ENCODE measurements at regions not wholly inside any gene's neighbourhood (a gene's known extent, or its start where the extent isn't known, plus 50 kb on each side); places are given as distances from the start of the nearest gene placed in this dataset.
A peak's percentile ranks its signal among the peaks of the same experiment; 100 is the strongest.
"Not testable (repeated sequence)": the region's sequence is repeated elsewhere in the genome, so short reads cannot be mapped to it uniquely, and the experiment has no call there.

GRCh38 chr18:22283855-22284254 is 114.5 kb downstream of the GATA6 start:
- DNase-seq: not testable (repeated sequence)

GRCh38 chr18:22283397-22283796 is 114.0 kb downstream of the GATA6 start:
- no peak for DNase-seq

GRCh38 chr18:22283116-22283395 is 113.7 kb downstream of the GATA6 start:
- DNase-seq: no peak

DNA sequence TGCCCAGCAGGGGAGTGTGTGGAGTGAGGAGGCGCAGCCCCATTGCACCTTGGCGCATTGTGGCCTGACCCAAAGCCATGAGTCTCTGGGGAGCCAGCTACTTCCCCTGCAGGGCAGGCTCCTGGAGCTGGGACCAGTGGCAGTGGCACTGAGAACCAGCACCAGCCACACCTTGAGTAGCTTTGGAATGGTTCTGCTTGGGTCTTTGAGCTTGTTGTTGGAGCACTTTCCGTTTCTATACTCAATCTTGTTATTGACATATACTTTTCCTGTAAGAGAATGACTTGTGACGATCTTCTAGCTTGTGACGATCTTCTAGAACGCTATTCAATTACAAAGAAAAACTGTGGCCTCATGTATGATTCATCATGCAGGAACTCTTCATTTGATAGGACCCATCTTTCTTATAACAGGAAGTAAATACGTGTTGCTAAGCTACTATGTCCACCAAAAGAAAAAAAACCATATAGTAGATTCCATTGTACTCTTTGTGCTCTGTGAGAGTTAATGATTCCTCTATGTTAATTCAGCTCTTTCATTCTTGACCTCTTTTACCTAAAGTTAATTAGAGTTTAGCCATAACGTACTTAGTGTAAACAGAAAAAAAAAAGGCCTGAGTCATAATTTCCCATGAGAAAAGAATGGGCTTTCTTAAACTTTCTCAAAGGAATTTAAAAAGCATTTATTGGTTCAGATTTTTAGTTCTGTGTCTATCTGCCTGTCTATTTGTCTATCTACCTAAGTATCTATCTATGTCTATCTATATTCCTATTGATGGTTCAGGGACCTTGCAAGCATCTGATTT is 113.1 kb downstream of the GATA6 start:
- peak; percentile 14 for DNase-seq

- no peak for DNase-seq
Observed at GRCh38 chr18:22280453-22280750, 111.0 kb downstream of the GATA6 start.

DNA sequence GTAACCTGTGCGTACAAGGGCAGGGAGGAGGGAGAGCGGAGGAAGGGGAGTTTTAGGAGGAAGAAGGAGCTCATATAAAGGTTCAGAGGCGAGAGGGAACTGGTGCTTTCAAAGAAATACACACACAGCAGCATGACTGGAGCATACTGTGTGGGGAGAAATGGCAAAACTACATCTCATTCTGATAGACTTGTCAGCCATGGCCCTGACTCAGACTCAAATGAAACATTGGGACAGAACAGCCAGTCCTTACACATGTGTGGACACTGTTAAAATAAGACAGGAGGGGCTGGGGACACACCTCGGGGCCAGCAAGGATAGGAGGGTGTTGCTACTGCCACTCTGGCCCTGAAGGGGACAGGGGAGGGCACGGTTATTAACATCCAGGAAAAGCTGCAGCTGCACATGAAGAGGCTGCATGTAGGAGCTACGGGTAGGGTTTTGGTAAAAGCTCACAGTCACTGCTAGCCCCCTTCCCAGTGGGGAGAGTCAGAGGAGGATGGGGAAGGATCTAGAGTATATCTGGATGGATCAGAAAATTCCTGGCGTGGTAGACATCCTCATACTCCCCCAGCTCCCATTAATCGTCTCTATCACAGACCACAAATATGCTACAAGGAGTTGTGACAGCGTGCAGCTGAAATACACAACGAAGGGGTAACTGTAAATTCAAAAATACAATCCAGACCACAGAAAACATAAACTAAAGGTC is 110.5 kb downstream of the GATA6 start:
- no peak for DNase-seq

DNA sequence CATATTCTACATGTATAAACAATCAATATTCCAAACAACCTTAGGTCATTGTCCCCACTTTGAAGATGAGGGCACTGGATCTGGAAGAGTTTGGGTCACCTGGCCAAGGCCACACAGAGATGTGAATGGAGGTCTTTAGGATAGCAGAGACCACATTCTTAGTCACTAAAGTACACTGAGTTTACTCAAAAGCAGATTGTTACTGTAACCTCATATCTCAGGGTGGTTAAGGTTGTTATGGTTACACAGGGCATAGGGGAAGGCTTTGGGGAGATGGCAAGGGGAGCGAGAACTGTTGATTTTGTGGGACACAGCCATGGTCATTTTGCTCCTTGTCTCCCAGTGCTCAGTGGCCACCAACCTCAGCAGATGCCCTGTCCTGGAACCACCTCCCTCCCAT is 109.4 kb downstream of the GATA6 start:
- DNase-seq: no peak

GRCh38 chr18:22277758-22278157 is 108.4 kb downstream of the GATA6 start:
- DNase-seq: no peak

DNA sequence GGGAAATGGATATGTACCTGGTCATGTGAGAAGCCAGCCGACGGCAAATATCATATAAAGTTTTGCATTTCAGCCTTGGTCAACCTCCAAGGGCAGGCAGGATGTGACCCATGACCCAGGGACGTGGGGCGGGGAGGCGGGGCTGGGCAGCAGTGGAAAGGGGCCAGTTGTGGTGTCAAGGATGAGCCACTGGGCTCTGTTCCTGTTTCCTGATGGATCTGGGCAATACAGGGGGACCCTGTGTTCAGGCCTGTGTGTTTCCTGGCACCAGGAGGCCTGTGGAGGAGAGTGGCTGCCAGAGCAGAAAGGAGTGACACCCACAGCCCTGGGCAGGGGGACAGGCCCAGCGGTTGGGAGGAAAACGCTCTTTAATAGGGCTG is 106.9 kb downstream of the GATA6 start:
- no peak for DNase-seq

GRCh38 chr18:22275706-22276333 is 106.4 kb downstream of the GATA6 start:
- no peak for DNase-seq

GRCh38 chr18:22273101-22274039 is 104.0 kb downstream of the GATA6 start:
- DNase-seq: no peak

DNA sequence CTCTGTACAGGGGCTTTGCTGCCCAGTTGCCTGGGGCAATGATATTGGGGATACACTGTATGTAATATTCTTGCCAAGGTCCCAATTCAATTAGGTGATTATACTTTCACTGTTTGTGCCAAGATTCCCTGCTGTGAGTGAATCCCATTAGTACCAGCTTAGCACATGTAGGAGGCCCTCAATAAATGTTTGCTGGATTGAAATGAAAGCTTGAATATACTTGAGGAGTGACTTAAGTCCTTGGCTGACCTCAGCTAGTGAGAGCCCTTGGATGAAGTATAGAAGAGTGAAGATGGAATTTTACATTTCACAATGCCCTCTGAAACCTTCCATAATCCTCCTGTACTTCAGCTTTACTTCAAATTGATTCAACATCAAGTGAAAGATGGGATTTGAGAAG is 102.9 kb downstream of the GATA6 start:
- DNase-seq: no peak

DNA sequence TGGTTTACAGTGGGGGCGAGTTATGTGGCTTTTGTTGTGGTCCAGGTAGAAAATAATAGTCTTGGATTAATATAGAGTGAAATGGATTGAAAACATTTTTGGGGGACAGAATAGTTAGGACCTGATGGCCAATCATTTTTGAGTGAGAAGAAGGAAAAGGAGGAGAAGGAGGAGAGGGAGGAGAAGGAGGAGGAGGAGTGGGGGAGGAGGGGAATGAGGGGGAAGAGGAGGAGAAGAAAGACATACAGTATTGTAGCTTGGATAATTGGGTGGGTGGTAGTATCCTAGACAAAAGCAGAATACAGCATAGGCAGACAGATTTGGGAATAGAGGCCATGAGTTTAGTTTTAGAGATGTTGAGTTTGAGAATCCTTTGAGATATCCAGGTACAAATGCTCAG is 101.6 kb downstream of the GATA6 start:
- DNase-seq: no peak

DNA sequence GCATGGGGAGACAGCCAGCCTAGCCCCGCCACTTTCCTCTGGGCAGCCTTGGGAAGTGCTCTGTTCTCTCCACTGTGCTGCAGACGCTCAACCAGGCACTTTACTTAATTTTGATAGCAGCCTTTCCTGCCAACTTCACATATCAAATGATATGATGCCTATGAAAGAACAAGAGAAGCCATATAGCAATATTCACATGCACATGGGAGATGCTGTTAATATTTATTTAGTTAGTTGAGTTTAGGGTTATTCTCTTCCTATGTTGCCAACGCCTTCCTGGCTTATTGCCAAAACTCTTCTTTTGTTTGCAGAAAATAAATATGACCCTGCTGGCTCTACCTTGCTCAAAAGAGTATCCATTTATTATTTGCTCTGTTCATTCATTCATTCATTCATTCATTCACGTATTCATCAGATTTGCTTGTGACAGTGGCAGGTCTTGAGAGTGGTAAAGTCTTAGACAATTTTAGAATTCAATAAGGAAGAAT is 99.3 kb downstream of the GATA6 start:
- peak; percentile 42 for DNase-seq

- no peak for DNase-seq
Observed at GRCh38 chr18:22267697-22268096, 98.3 kb downstream of the GATA6 start.

GRCh38 chr18:22267225-22267624 is 97.8 kb downstream of the GATA6 start:
- DNase-seq: no peak

GRCh38 chr18:22265838-22266237 is 96.4 kb downstream of the GATA6 start:
- no peak for DNase-seq

DNA sequence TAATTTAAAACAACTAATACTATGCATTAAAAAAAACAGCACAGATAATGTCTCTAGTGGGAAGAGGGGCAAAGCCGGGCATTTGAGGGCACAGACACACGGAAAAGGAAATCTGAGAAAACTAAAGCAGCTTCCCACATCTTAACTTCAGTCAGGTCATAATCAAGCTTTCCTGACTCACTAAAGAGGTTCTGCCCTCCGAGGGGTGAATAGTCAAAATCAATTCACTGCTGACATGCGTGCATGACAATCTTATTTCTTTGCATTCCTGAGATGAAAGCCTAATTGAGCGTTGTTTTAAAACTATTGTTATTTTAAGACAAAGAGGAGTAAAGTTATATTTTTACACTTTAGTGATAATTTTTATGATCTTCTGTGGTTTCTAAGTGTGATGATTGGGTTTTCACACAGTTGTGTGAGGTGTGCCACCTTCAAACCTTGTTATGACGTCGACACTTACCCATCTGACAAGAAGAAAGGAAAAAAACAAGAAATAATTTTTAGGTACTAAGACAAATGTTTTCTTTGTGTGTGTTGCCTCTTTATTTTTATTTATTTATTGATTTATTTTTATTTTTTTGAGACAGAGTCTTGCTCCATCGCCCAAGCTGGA is 90.9 kb downstream of the GATA6 start:
- DNase-seq: no peak

GRCh38 chr18:22257022-22257543 is 87.7 kb downstream of the GATA6 start:
- no peak for DNase-seq

DNA sequence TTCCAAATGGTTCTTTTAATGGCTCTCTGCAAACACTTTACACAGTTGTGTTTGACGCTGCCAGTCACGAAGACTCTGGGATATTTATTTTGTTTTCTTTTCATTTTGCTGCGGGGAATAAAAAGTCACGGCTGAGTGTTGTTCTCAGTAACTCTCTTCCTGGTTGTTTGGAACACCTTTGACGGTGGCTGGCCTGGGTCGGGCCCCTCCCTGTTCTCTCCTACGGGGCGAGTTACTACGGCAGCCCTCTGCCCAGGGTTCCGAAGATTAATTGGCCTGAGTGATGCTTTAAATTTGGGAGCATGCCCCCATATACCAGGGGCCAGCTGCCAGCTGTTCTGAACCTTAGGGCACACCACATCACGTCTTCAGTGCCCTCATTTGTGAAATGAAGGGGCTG is 84.7 kb downstream of the GATA6 start:
- DNase-seq: no peak

DNA sequence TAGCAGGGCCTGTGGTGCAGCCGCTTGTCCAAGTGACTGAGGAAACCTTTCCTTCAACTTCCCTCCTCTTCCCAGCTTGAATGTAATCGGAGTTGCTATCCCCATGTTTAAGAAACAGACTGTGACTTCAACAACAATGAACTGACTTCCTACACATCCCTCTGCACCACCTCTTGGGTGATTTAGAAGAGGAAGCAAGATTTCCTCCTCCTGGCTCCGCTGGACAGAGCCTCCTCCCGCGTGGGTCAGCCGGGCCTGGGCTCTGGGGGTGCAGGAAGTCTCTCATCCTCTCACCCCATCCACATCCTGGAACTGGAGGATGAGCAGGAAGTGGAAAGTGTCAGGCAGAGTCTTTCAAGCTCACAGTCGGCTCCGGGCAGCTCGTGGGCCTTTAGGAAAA is 84.3 kb downstream of the GATA6 start:
- DNase-seq: no peak

DNA sequence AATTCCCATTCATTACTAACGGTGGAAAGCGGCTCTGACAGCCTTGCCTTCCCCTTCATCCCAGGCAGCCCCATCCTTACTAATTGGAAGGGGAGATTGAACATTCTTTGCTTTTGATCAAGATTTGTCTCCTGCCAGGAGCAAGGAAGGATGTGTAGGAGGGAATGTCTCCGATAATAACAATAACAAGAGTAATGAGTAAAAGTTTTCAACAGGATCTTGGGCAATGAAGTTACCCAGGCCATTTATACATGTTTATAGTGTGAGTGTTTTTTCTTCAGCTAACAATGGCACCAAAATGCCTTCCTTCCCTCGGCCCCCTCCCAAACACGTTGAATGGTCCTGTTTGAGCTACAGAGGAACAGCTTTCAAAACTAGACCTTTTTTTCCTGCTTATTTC is 83.8 kb downstream of the GATA6 start:
- no peak for DNase-seq

All from NCI-H69 (cell line).